GM23338 (cell line): ENCODE measurements at regions not wholly inside any gene's neighbourhood (a gene's known extent, or its start where the extent isn't known, plus 50 kb on each side); places are given as distances from the start of the nearest gene placed in this dataset.
A peak's percentile ranks its signal among the peaks of the same experiment; 100 is the strongest.

Experiments
- ATAC-seq: fragments of 200-7000 bp; cut with Tn5 transposase; 3 replicates; pipeline ENCODE4 v1.9.1; 2020
- DNase-seq: peaks from one replicate; pipeline ENCODE4 v3.0.0-alpha.2; 2015; ENCODE audit warnings: low spot score
- H2AFZ ChIP-seq: fragments of 200-600 bp; sonication (generic); 2 replicates; pipeline ENCODE4 v1.8.0; 2016; ENCODE audit warnings: antibody characterized with exemption, mild to moderate bottlenecking, moderate library complexity
- H3F3A ChIP-seq: fragments of 200-600 bp; sonication (generic); replicated peaks from 2 replicates; pipeline ENCODE4 v1.8.0; 2017; ENCODE audit warnings: antibody characterized with exemption, mixed run types, low read depth
- H3K27ac ChIP-seq: fragments of 200-600 bp; sonication (generic); 2 replicates; pipeline ENCODE4 v1.6.1; 2016; ENCODE audit warnings: low read depth
- H3K27me3 ChIP-seq: fragments of 200-600 bp; sonication (generic); 2 replicates; pipeline ENCODE4 v1.8.0; 2016; ENCODE audit warnings: mild to moderate bottlenecking, mixed run types, moderate library complexity; ENCODE audit not compliant: insufficient read depth
- H3K36me3 ChIP-seq: fragments of 200-600 bp; sonication (generic); 2 replicates; pipeline ENCODE4 v1.8.0; 2016; ENCODE audit warnings: mild to moderate bottlenecking; ENCODE audit not compliant: insufficient read depth
- H3K4me1 ChIP-seq: fragments of 200-600 bp; sonication (generic); 2 replicates; pipeline ENCODE4 v1.8.0; 2016; ENCODE audit warnings: mild to moderate bottlenecking, moderate library complexity; ENCODE audit not compliant: insufficient read depth
- H3K4me2 ChIP-seq: fragments of 200-600 bp; sonication (generic); 2 replicates; pipeline ENCODE4 v1.7.1; 2017; ENCODE audit warnings: mixed run types
- H3K4me3 ChIP-seq: fragments of 200-600 bp; sonication (generic); 2 replicates; pipeline ENCODE4 v1.6.1; 2016; ENCODE audit warnings: mixed run types
- H3K79me2 ChIP-seq: fragments of 200-600 bp; sonication (generic); replicated peaks from 2 replicates; pipeline ENCODE4 v1.8.0; 2017; ENCODE audit warnings: mild to moderate bottlenecking; ENCODE audit not compliant: insufficient read depth
- H3K9me2 ChIP-seq: fragments of 200-600 bp; sonication (generic); 2 replicates; pipeline ENCODE4 v1.8.0; 2017; ENCODE audit not compliant: insufficient read depth
- H4K20me1 ChIP-seq: fragments of 200-600 bp; sonication (generic); replicated peaks from 2 replicates; pipeline ENCODE4 v1.8.0; 2017; ENCODE audit warnings: mild to moderate bottlenecking; ENCODE audit not compliant: insufficient read depth
- H3K27ac Mint-ChIP-seq: 2 replicates; pipeline ENCODE4 v1.8.0; 2020; ENCODE audit warnings: inconsistent platforms, mild to moderate bottlenecking, moderate library complexity, mixed read lengths
- H3K27me3 Mint-ChIP-seq: 3 replicates; pipeline ENCODE4 v1.8.0; 2022; ENCODE audit warnings: low read depth, mild to moderate bottlenecking, moderate library complexity, mixed read lengths, inconsistent platforms; ENCODE audit not compliant: insufficient read depth, poor library complexity
- H3K36me3 Mint-ChIP-seq: 3 replicates; pipeline ENCODE4 v1.8.0; 2021; ENCODE audit warnings: low read depth, mild to moderate bottlenecking, inconsistent platforms, moderate library complexity, mixed read lengths
- H3K4me1 Mint-ChIP-seq: 3 replicates; pipeline ENCODE4 v1.8.0; 2020; ENCODE audit warnings: mild to moderate bottlenecking, inconsistent platforms, mixed read lengths
- H3K4me3 Mint-ChIP-seq: 3 replicates; pipeline ENCODE4 v1.8.0; 2021; ENCODE audit warnings: moderate library complexity, mild to moderate bottlenecking, inconsistent platforms, mixed read lengths
- H3K9me3 Mint-ChIP-seq: 3 replicates; pipeline ENCODE4 v1.8.0; 2020; ENCODE audit warnings: moderate library complexity, mild to moderate bottlenecking, inconsistent platforms, mixed read lengths
- CREB1 ChIP-seq: fragments of 250-450 bp; sonication (Bioruptor Pico); IDR thresholded peaks from 2 replicates; pipeline ENCODE4 v1.5.0; 2020; ENCODE audit warnings: low read depth, mild to moderate bottlenecking, moderate library complexity
- EZH2 ChIP-seq: fragments of 200-600 bp; sonication (generic); IDR thresholded peaks from one replicate; pipeline ENCODE4 v1.8.0; 2017; ENCODE audit warnings: antibody characterized with exemption, mild to moderate bottlenecking, low read depth; ENCODE audit not compliant: unreplicated experiment
- EZH2phosphoT487 ChIP-seq: fragments of 200-600 bp; sonication (generic); IDR thresholded peaks from one replicate; pipeline ENCODE4 v1.8.1; 2018; ENCODE audit warnings: antibody characterized with exemption; ENCODE audit not compliant: unreplicated experiment
- JUNB ChIP-seq: IDR thresholded peaks from one replicate; pipeline ENCODE4 v1.6.1; 2016; ENCODE audit warnings: antibody characterized with exemption; ENCODE audit not compliant: unreplicated experiment
- NANOG ChIP-seq: IDR thresholded peaks from 2 replicates; pipeline ENCODE4 v1.6.1; 2016; ENCODE audit warnings: antibody characterized with exemption, borderline replicate concordance
- POLR2AphosphoS5 ChIP-seq: IDR thresholded peaks from 2 replicates; pipeline ENCODE4 v1.6.1; 2016; ENCODE audit warnings: antibody characterized with exemption, low read depth
- STAT1 ChIP-seq: IDR thresholded peaks from one replicate; pipeline ENCODE4 v1.6.1; 2016; ENCODE audit warnings: antibody characterized with exemption; ENCODE audit not compliant: unreplicated experiment
- ZNF114 ChIP-seq: fragments of 250-450 bp; sonication (Bioruptor Pico); IDR thresholded peaks from 2 replicates; pipeline ENCODE4 v1.5.0; 2020; ENCODE audit warnings: mild to moderate bottlenecking, moderate library complexity
- ZNF331 ChIP-seq: fragments of 250-450 bp; sonication (Bioruptor Pico); IDR thresholded peaks from 2 replicates; pipeline ENCODE4 v1.5.0; 2020; ENCODE audit warnings: low read depth, mild to moderate bottlenecking, moderate library complexity
- TF ChIP-seq, protein P1 (sequence below), 2 experiments: fragments of 200-600 bp in 1 of 2; sonication (generic) in 1 of 2; conservative IDR thresholded peaks; 2 replicates each; pipeline versions ENCODE4 v1.5.1 to v1.6.1; 2016 to 2017; ENCODE audit warnings: antibody characterized with exemption in 2 of 2, low read depth in 2 of 2, mild to moderate bottlenecking in 2 of 2, moderate library complexity in 1 of 2
- TF ChIP-seq, protein P2 (sequence below): fragments of 250-450 bp; sonication (Bioruptor Pico); IDR thresholded peaks from 2 replicates; pipeline ENCODE4 v1.5.0; 2020; ENCODE audit warnings: mild to moderate bottlenecking, moderate library complexity
- TF ChIP-seq, protein P3 (sequence below): IDR thresholded peaks from 2 replicates; pipeline ENCODE4 v1.6.1; 2016; ENCODE audit warnings: antibody characterized with exemption
- TF ChIP-seq, protein P4 (sequence below): IDR thresholded peaks from one replicate; pipeline ENCODE4 v1.6.1; 2018; ENCODE audit warnings: antibody characterized with exemption; ENCODE audit not compliant: unreplicated experiment

DNA sequence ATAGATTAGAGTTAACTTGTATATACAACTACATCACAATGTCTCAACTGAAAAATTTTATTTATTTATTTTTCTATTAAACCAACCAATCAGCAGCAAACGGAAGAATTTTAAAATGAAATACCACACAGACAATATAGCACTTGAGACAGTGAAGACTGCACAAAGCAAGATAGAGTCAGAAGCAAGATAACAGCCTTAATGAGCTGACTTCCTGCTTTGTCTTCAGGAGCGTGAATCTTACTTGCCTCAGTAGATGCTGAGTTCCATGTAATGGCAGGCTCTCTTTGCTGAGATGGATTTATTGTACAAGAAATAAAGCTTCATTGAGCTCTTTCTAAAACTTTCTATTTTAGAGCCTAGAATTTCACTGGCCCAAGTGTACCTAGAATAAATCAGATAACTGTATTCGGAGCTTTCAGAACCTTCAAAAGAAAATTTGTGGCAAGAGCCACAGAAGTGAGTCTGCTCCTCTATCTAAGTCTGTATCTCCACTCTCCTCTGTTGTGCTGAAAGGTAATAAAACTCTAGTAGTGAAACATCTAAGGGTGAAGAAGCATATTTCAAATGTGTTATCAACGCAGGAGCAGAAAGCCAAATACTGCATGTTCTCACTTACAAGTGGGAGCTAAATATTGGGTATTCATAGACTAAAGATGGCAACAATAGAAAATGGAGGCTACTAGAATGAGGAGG is 83.3 kb upstream of the ANKRD55 start:
- no peaks in the 10 kb centered on the region for H3K27me3 ChIP-seq
- H3K36me3 Mint-ChIP-seq = no peaks in the 10 kb centered on the region
- no peaks in the 10 kb centered on the region for H3K9me2 ChIP-seq
- TF ChIP-seq, protein P1, sequence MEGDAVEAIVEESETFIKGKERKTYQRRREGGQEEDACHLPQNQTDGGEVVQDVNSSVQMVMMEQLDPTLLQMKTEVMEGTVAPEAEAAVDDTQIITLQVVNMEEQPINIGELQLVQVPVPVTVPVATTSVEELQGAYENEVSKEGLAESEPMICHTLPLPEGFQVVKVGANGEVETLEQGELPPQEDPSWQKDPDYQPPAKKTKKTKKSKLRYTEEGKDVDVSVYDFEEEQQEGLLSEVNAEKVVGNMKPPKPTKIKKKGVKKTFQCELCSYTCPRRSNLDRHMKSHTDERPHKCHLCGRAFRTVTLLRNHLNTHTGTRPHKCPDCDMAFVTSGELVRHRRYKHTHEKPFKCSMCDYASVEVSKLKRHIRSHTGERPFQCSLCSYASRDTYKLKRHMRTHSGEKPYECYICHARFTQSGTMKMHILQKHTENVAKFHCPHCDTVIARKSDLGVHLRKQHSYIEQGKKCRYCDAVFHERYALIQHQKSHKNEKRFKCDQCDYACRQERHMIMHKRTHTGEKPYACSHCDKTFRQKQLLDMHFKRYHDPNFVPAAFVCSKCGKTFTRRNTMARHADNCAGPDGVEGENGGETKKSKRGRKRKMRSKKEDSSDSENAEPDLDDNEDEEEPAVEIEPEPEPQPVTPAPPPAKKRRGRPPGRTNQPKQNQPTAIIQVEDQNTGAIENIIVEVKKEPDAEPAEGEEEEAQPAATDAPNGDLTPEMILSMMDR (conservative IDR thresholded peaks at IDR 0.05; ENCODE audit: low read depth in 2 of 2) = no peak
- no peak for TF ChIP-seq NANOG
- no peak for TF ChIP-seq ZNF114 (CRISPR knock-in tag)
- TF ChIP-seq JUNB = no peak
- TF ChIP-seq CREB1 = no peak
- no peak for TF ChIP-seq EZH2
- TF ChIP-seq, protein P2, sequence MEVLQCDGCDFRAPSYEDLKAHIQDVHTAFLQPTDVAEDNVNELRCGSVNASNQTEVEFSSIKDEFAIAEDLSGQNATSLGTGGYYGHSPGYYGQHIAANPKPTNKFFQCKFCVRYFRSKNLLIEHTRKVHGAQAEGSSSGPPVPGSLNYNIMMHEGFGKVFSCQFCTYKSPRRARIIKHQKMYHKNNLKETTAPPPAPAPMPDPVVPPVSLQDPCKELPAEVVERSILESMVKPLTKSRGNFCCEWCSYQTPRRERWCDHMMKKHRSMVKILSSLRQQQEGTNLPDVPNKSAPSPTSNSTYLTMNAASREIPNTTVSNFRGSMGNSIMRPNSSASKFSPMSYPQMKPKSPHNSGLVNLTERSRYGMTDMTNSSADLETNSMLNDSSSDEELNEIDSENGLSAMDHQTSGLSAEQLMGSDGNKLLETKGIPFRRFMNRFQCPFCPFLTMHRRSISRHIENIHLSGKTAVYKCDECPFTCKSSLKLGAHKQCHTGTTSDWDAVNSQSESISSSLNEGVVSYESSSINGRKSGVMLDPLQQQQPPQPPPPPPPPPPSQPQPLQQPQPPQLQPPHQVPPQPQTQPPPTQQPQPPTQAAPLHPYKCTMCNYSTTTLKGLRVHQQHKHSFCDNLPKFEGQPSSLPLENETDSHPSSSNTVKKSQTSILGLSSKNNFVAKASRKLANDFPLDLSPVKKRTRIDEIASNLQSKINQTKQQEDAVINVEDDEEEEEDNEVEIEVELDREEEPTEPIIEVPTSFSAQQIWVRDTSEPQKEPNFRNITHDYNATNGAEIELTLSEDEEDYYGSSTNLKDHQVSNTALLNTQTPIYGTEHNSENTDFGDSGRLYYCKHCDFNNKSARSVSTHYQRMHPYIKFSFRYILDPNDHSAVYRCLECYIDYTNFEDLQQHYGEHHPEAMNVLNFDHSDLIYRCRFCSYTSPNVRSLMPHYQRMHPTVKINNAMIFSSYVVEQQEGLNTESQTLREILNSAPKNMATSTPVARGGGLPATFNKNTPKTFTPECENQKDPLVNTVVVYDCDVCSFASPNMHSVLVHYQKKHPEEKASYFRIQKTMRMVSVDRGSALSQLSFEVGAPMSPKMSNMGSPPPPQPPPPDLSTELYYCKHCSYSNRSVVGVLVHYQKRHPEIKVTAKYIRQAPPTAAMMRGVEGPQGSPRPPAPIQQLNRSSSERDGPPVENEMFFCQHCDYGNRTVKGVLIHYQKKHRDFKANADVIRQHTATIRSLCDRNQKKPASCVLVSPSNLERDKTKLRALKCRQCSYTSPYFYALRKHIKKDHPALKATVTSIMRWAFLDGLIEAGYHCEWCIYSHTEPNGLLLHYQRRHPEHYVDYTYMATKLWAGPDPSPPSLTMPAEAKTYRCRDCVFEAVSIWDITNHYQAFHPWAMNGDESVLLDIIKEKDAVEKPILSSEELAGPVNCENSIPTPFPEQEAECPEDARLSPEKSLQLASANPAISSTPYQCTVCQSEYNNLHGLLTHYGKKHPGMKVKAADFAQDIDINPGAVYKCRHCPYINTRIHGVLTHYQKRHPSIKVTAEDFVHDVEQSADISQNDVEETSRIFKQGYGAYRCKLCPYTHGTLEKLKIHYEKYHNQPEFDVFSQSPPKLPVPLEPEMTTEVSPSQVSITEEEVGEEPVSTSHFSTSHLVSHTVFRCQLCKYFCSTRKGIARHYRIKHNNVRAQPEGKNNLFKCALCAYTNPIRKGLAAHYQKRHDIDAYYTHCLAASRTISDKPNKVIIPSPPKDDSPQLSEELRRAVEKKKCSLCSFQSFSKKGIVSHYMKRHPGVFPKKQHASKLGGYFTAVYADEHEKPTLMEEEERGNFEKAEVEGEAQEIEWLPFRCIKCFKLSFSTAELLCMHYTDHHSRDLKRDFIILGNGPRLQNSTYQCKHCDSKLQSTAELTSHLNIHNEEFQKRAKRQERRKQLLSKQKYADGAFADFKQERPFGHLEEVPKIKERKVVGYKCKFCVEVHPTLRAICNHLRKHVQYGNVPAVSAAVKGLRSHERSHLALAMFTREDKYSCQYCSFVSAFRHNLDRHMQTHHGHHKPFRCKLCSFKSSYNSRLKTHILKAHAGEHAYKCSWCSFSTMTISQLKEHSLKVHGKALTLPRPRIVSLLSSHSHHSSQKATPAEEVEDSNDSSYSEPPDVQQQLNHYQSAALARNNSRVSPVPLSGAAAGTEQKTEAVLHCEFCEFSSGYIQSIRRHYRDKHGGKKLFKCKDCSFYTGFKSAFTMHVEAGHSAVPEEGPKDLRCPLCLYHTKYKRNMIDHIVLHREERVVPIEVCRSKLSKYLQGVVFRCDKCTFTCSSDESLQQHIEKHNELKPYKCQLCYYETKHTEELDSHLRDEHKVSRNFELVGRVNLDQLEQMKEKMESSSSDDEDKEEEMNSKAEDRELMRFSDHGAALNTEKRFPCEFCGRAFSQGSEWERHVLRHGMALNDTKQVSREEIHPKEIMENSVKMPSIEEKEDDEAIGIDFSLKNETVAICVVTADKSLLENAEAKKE = no peak
- TF ChIP-seq, protein P3, sequence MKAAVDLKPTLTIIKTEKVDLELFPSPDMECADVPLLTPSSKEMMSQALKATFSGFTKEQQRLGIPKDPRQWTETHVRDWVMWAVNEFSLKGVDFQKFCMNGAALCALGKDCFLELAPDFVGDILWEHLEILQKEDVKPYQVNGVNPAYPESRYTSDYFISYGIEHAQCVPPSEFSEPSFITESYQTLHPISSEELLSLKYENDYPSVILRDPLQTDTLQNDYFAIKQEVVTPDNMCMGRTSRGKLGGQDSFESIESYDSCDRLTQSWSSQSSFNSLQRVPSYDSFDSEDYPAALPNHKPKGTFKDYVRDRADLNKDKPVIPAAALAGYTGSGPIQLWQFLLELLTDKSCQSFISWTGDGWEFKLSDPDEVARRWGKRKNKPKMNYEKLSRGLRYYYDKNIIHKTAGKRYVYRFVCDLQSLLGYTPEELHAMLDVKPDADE = no peak
- TF ChIP-seq EZH2phosphoT487 = no peak
- TF ChIP-seq STAT1 = no peak
- TF ChIP-seq POLR2AphosphoS5 = no peak
- TF ChIP-seq, protein P4, sequence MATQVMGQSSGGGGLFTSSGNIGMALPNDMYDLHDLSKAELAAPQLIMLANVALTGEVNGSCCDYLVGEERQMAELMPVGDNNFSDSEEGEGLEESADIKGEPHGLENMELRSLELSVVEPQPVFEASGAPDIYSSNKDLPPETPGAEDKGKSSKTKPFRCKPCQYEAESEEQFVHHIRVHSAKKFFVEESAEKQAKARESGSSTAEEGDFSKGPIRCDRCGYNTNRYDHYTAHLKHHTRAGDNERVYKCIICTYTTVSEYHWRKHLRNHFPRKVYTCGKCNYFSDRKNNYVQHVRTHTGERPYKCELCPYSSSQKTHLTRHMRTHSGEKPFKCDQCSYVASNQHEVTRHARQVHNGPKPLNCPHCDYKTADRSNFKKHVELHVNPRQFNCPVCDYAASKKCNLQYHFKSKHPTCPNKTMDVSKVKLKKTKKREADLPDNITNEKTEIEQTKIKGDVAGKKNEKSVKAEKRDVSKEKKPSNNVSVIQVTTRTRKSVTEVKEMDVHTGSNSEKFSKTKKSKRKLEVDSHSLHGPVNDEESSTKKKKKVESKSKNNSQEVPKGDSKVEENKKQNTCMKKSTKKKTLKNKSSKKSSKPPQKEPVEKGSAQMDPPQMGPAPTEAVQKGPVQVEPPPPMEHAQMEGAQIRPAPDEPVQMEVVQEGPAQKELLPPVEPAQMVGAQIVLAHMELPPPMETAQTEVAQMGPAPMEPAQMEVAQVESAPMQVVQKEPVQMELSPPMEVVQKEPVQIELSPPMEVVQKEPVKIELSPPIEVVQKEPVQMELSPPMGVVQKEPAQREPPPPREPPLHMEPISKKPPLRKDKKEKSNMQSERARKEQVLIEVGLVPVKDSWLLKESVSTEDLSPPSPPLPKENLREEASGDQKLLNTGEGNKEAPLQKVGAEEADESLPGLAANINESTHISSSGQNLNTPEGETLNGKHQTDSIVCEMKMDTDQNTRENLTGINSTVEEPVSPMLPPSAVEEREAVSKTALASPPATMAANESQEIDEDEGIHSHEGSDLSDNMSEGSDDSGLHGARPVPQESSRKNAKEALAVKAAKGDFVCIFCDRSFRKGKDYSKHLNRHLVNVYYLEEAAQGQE = no peak
- TF ChIP-seq ZNF331 (CRISPR knock-in tag) = no peak
- H3F3A ChIP-seq = no peaks in the 10 kb centered on the region
- peaks cover 5% of the 10 kb centered on the region; the same call in 2 of the 3 replicates for H3K4me1 Mint-ChIP-seq
- no peak for ATAC-seq
- no peak overlapping the region for H3K27ac Mint-ChIP-seq
- H3K9me3 Mint-ChIP-seq = no peaks in the 10 kb centered on the region
- no peaks in the 10 kb centered on the region for H3K36me3 ChIP-seq
- peaks cover 13% of the 10 kb centered on the region for H3K4me1 ChIP-seq
- H3K79me2 ChIP-seq = no peaks in the 10 kb centered on the region
- H3K4me3 Mint-ChIP-seq = no peak overlapping the region
- peaks cover 7% of the 10 kb centered on the region for H3K27me3 Mint-ChIP-seq
- no peak overlapping the region for H2AFZ ChIP-seq
- no peak overlapping the region for H3K27ac ChIP-seq
- DNase-seq = no peak
- H3K4me3 ChIP-seq = no peak overlapping the region
- no peaks in the 10 kb centered on the region for H4K20me1 ChIP-seq
- H3K4me2 ChIP-seq = peak overlapping the region; percentile 52; the same call in 1 of the 2 replicates
